ENCODE measurements at regions not wholly inside any gene's neighbourhood (a gene's known extent, or its start where the extent isn't known, plus 50 kb on each side); places are given as distances from the start of the nearest gene placed in this dataset.

GRCh38 chr18:10032331-10033015 lies 118.7 kb downstream of the VAPA start:
- peak in 1 of 4 donors; percentile 42 for DNase-seq (ENCODE audit: low read depth in 4 of 4, low spot score in 2 of 4)

DNA sequence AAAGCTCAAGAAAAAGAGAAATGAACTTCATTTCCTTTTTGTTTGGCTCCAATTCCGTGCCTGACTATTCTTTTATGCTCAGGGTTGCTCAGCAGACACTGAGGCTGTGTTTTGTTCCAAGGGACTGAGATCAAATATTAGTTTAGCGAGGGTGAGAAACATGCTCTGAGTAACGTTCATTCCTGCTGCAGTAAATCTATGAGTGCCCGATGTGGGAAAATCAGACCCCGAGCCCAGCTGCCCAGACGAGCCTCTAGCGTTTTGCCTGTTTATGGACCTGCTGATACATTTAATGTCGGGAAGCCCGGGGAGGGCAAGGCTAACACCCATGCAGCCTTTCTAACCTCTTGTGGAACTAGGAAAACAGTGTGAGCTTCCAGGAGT lies 119.2 kb downstream of the VAPA start:
- DNase-seq (ENCODE audit: low read depth in 4 of 4, low spot score in 2 of 4), result no peak

- DNase-seq (ENCODE audit: low read depth in 4 of 4, low spot score in 2 of 4), result no peak
These were observed 121.6 kb downstream of the VAPA start for GRCh38 chr18:10035281-10035991.

DNA sequence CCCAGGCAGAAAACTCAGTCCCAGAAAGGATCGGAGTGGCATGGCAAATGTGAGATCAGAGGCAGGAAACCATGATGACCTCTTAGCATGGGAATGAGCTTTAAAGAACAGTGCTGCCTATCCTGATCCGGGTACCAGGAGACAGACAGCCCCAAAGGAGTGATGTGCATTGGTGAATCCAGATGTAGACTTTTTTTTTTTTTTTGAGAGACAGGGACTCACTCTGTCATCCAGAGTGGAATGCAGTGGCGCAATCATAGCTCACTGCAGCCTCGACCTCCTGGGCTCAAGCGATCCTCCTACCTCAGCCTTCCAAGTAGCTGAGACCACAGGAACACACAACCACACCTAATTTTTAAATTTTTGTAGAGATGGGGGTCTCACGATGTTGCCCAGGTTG lies 122.7 kb downstream of the VAPA start:
- DNase-seq (ENCODE audit: low read depth in 4 of 4, low spot score in 2 of 4), result no peak

- no peak for DNase-seq (ENCODE audit: low read depth in 4 of 4, low spot score in 2 of 4)
These were observed 123.4 kb downstream of the VAPA start for GRCh38 chr18:10037181-10037580.

- DNase-seq (ENCODE audit: low read depth in 4 of 4, low spot score in 2 of 4), result no peak
These were observed 124.5 kb downstream of the VAPA start for GRCh38 chr18:10038268-10038667.

GRCh38 chr18:10040287-10041011 lies 126.6 kb downstream of the VAPA start:
- no peak for DNase-seq (ENCODE audit: low read depth in 4 of 4, low spot score in 2 of 4)

DNA sequence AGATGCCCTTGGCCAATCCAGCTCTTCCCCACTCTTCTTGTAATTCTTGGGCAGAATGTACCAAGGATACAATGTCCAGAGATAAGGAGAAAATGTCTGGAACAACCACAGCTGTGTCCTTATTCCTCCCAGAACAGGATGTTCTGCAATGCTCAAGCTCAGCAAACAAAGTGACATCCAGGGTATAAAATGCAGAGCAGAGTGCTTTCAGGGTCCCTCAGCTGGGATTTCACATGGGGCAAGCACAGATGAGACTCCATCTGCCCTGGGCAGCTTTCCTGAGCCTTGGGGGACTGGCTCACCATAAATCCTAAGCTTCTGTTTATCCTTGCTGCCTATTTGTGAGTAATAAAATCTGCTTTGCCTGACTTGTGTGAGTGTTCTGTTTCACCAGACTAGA lies 127.4 kb downstream of the VAPA start:
- DNase-seq (ENCODE audit: low read depth in 4 of 4, low spot score in 2 of 4), result no peak

- DNase-seq (ENCODE audit: low read depth in 4 of 4, low spot score in 2 of 4), result no peak
These were observed 128.7 kb downstream of the VAPA start for GRCh38 chr18:10042492-10042891.

DNA sequence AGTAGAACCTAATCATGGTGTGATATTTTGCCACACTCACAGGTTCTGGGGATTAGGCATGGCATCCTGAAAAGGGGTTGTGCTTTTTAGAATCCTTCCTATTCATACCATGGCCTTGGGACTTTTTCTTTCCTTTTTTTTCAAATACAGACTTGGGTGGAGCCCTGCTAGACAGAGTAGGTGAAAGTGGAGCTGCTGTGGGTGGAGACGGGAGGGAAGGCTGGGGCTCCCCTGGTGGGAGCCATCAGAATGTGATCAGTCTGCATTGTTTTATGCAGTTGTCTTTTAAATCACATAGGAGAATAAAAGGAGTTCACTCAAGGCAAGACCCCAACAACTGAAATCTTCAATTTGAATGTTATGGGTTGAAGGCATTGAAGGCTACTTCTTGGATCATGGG lies 130.2 kb downstream of the VAPA start:
- DNase-seq (ENCODE audit: low read depth in 4 of 4, low spot score in 2 of 4), result no peak

GRCh38 chr18:10045296-10045891 lies 131.6 kb downstream of the VAPA start:
- no peak for DNase-seq (ENCODE audit: low read depth in 4 of 4, low spot score in 2 of 4)

DNA sequence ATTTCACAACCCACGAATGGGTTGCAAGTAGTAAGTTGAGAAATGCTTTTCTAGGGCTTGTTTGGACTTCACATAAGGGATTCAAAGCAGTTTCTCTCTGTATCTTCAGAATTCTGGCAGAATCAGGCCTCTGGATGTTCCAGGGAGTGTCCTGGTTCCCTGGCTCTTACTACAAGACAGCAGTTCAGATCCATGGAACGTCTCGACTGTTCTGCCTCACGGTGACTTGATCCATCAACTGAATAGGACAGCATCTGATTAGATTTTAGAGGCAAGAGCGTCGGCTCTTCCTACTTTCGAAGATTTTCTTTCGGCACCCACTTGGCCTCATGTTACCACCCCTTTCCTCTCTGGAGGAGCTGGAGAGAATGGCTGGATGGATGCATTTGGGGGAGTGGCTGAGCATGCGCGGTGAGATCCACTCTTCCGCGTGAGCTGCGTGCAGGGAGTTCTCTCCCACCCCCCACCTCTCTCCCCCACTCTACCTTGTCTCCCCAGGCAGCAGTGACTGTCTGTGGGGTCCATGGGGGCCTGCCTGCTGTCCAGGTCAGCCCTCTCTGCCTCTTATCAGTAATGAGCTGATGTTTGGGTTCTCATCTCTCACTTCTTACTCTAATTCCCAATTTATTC lies 132.5 kb downstream of the VAPA start:
- DNase-seq (ENCODE audit: low read depth in 4 of 4, low spot score in 2 of 4), result no peak

GRCh38 chr18:10047237-10047636 lies 133.4 kb downstream of the VAPA start:
- no peak for DNase-seq (ENCODE audit: low read depth in 4 of 4, low spot score in 2 of 4)

DNA sequence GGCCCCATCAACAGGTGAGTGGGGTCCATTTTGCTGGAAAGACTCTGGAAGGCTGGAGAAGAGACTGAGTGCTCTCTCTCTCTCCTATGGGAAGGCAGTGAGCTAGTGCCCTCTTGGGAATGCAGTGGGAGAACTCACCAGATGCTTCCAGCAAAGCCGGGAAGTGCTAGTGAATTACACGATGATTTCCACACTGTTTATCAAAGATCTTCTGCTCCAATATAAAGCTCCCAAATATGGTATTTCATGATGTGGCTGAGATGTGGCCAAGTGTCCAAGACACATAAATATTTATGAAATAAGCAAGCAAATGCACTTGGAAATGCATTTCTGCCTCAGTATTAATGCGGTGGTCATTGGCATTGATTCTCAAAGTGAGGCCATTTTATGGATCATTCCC lies 135.9 kb downstream of the VAPA start:
- DNase-seq (ENCODE audit: low read depth in 4 of 4, low spot score in 2 of 4), result no peak

DNA sequence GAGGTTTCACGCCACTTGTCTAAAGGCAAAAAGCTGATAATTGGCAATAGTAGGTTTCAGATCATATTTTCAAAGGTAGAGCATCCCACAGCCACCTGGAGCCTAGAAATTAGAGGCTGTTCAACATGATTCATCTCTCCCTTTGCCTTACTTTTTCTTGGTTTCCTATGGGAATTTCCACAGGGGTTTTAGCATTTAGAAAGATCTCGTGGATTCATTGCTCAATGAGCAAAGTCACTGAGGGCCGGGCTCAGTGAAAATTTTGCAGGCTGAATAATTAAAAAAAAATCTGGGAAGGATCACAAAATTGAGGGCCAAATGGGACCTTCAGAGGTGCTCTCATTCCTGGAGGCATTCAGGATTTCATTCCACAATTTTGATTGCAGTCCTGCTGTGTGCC lies 137.1 kb downstream of the VAPA start:
- DNase-seq (ENCODE audit: low read depth in 4 of 4, low spot score in 2 of 4), result no peak

- no peak for DNase-seq (ENCODE audit: low read depth in 4 of 4, low spot score in 2 of 4)
These were observed 138.2 kb downstream of the VAPA start for GRCh38 chr18:10051877-10052631.

DNA sequence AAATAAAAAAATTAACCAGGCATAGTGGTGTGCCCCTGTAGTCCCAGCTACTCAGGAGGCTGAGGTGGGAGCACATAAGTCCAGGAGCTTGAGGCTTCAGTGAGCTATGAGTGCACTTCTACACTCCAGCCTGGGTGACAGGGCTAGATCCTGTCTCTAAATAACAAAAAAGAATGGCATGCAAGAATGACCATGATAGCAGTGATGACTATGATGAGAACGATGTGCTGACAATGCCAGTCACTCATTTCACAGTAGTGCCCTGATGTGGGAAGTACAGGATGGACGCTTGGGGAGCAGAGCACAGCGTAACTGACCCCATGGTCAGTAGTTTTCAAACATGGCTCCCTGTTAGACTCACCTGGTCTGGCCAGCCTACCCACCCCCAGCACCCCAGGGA lies 139.1 kb downstream of the VAPA start:
- no peak for DNase-seq (ENCODE audit: low read depth in 4 of 4, low spot score in 2 of 4)

GRCh38 chr18:10053861-10054260 lies 140.0 kb downstream of the VAPA start:
- no peak for DNase-seq (ENCODE audit: low read depth in 4 of 4, low spot score in 2 of 4)

GRCh38 chr18:10054366-10054765 lies 140.6 kb downstream of the VAPA start:
- no peak for DNase-seq (ENCODE audit: low read depth in 4 of 4, low spot score in 2 of 4)

DNA sequence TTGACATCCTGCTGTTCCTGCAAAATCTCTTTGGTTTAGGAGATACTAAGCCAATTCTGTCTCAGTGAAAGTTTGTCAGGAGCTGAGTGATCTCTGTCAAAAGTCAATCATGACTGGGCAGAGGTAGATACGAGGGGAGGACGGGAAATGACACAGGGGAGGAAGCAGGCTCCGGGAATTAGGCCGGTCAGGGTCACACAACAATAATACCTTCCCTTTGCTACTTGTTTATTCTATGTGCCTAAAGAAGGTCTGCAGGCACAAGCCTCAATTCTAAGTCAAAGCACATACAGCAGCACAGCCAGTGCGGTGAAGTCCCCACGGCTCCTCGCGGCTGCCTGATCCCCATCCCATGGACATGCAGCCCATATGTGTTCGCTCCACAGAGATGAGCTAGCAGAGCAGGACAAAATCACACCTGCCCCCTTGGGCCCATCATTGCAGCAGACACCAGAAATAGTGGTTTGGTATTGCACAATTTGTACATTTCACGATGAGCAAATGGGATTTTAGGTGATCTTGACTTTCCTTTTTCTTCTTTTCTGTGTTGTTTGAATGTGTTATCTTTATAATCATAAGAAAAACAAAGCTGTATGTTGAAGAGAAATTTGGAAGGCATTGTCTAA lies 141.4 kb downstream of the VAPA start:
- DNase-seq (ENCODE audit: low read depth in 4 of 4, low spot score in 2 of 4), result no peak

Data from left renal cortex interstitium (tissue), 4 donors.